Neuronal stem cell (in vitro differentiated cells): ENCODE measurements at regions not wholly inside any gene's neighbourhood (a gene's known extent, or its start where the extent isn't known, plus 50 kb on each side); places are given as distances from the start of the nearest gene placed in this dataset.

ENCODE experiments used
- DNase-seq: peaks from one replicate; pipeline ENCODE4 v3.0.0-alpha.2; 2013; ENCODE audit warnings: low spot score
- H2AFZ ChIP-seq: one replicate; pipeline ENCODE4 v1.6.1; 2013; ENCODE audit warnings: mild to moderate bottlenecking, low read length, inconsistent platforms
- H2AK5ac ChIP-seq: 2 replicates; pipeline ENCODE4 v1.6.1; 2013; ENCODE audit warnings: low read depth, mild to moderate bottlenecking, inconsistent platforms, low read length, moderate library complexity, mixed read lengths
- H2BK120ac ChIP-seq: 2 replicates; pipeline ENCODE4 v1.6.1; 2013; ENCODE audit warnings: low read depth, mild to moderate bottlenecking, inconsistent platforms, low read length, moderate library complexity, mixed read lengths
- H2BK12ac ChIP-seq: one replicate; pipeline ENCODE4 v1.6.1; 2013; ENCODE audit warnings: low read length, inconsistent platforms
- H2BK15ac ChIP-seq: 2 replicates; pipeline ENCODE4 v1.6.1; 2013; ENCODE audit warnings: mild to moderate bottlenecking, low read length, inconsistent platforms, mixed read lengths
- H2BK5ac ChIP-seq: one replicate; pipeline ENCODE4 v1.6.1; 2013; ENCODE audit warnings: inconsistent platforms, mild to moderate bottlenecking, low read length, moderate library complexity
- H3K14ac ChIP-seq: one replicate; pipeline ENCODE4 v1.6.1; 2013; ENCODE audit warnings: low read length, inconsistent platforms
- H3K18ac ChIP-seq: 2 replicates; pipeline ENCODE4 v1.6.1; 2013; ENCODE audit warnings: low read length, inconsistent platforms
- H3K23ac ChIP-seq: 2 replicates; pipeline ENCODE4 v1.6.1; 2013; ENCODE audit warnings: low read depth, mild to moderate bottlenecking, mixed read lengths, low read length, inconsistent platforms; ENCODE audit not compliant: poor library complexity
- H3K27ac ChIP-seq: replicated peaks from 3 replicates; pipeline ENCODE4 v1.5.1; 2013; ENCODE audit warnings: low read length, inconsistent platforms
- H3K27me3 ChIP-seq, 3 experiments: 2 replicates each; pipeline ENCODE4 v1.6.1; 2013; ENCODE audit warnings: low read length in 3 of 3, mild to moderate bottlenecking in 2 of 3, inconsistent platforms in 1 of 3, low read depth in 1 of 3, mixed read lengths in 1 of 3, moderate library complexity in 1 of 3; ENCODE audit not compliant: control insufficient read depth in 3 of 3, insufficient read depth in 3 of 3
- H3K36me3 ChIP-seq, 2 donors: replicated peaks in 1 of 2; 2 replicates each; pipeline ENCODE4 v1.6.1; 2013; ENCODE audit warnings: low read length in 2 of 2; ENCODE audit not compliant: control insufficient read depth in 2 of 2, insufficient read depth in 2 of 2
- H3K4ac ChIP-seq: 2 replicates; pipeline ENCODE4 v1.6.1; 2013; ENCODE audit warnings: inconsistent platforms, mild to moderate bottlenecking, low read length, moderate library complexity
- H3K4me1 ChIP-seq, 2 donors: 1 replicate in 1 of 2; 2 replicates in 1 of 2; pipeline ENCODE4 v1.6.1; 2013; ENCODE audit warnings: low read length in 2 of 2, low read depth in 1 of 2; ENCODE audit not compliant: control insufficient read depth in 2 of 2, insufficient read depth in 1 of 2
- H3K4me2 ChIP-seq: one replicate; pipeline ENCODE4 v1.6.1; 2013; ENCODE audit warnings: mild to moderate bottlenecking, low read length, inconsistent platforms; ENCODE audit not compliant: insufficient read depth, poor library complexity, severe bottlenecking
- H3K4me3 ChIP-seq, 2 donors: 2 replicates each; pipeline ENCODE4 v1.5.1; 2013; ENCODE audit warnings: low read length in 2 of 2, mild to moderate bottlenecking in 2 of 2, inconsistent platforms in 1 of 2, moderate library complexity in 1 of 2
- H3K79me1 ChIP-seq: one replicate; pipeline ENCODE4 v1.6.1; 2013; ENCODE audit warnings: low read depth, mild to moderate bottlenecking, inconsistent platforms, low read length, moderate library complexity
- H3K9ac ChIP-seq: one replicate; pipeline ENCODE4 v1.6.1; 2013; ENCODE audit warnings: mild to moderate bottlenecking, low read depth, low read length, inconsistent platforms; ENCODE audit not compliant: poor library complexity
- H3K9me3 ChIP-seq, 2 donors: replicated peaks in 1 of 2; 2 replicates each; pipeline versions ENCODE3 to v1.6.1; 2013; ENCODE audit warnings: low read length in 2 of 2, mild to moderate bottlenecking in 2 of 2, inconsistent platforms in 1 of 2, low read depth in 1 of 2, mixed read lengths in 1 of 2, moderate library complexity in 1 of 2; ENCODE audit not compliant: control insufficient read depth in 2 of 2, insufficient read depth in 1 of 2
- H4K8ac ChIP-seq: one replicate; pipeline ENCODE4 v1.6.1; 2013; ENCODE audit warnings: low read depth, mild to moderate bottlenecking, inconsistent platforms, low read length, moderate library complexity
- H4K91ac ChIP-seq: one replicate; pipeline ENCODE4 v1.6.1; 2013; ENCODE audit warnings: low read length, low read depth, mild to moderate bottlenecking, inconsistent platforms; ENCODE audit not compliant: poor library complexity
- WGBS, 2 donors: extraction: QIAGEN DNeasy Blood & Tissue Kit; methylation state at CpG; one replicate each; pipeline ENCODE4 v1.1.7; 2013; ENCODE audit warnings: missing lambda C conversion rate in 2 of 2, mixed read lengths in 1 of 2; ENCODE audit not compliant: insufficient read length in 2 of 2, insufficient replicate concordance in 1 of 2; ENCODE audit errors: extremely low coverage in 2 of 2; 5-methylcytosine and 5-hydroxymethylcytosine counted together

DNA sequence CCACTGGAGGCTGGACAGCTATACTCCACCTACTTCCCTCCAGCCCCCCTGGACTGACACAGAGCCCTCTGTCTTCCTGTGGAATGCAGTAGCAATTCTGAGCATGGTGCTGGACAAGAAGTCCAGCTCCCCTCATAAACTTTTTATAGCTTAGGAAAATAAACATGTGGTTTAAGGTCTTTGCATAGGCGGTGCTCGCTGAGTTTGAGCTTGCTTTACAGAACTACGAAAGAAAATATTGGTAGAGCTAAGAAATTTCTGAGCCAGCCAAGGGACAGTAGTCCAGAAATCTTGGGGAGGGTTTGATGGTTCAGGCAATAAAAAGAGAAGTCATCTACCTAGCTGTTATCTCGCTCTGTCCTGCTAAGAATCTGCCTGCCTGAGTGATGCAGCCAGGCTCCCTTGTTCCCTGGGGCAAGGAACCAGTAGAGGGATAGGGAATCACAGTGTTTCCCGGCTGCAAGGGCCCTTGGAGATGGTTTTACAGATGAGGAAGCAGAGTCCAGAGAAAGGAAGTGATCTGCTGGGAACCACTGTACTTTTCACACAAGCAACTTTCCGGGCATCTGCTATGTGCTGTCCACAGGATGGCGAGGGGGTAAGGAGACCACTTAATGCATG is 343.4 kb downstream of the CDC5L start:
- H3K14ac ChIP-seq: no peak overlapping the region
- H3K4me1 ChIP-seq: peaks cover 0 to 2% of the 10 kb centered on the region in 2 donors
- no peak overlapping the region for H2BK5ac ChIP-seq
- no peaks in the 10 kb centered on the region for H3K27me3 ChIP-seq
- H3K4ac ChIP-seq: no peak overlapping the region
- H2BK15ac ChIP-seq: no peak overlapping the region
- H3K23ac ChIP-seq: no peak overlapping the region
- no peak overlapping the region for H3K18ac ChIP-seq
- WGBS, 2 donors: no CpG with 5 or more reads among the region's 7 CpGs
- no peak overlapping the region for H3K4me3 ChIP-seq
- H3K36me3 ChIP-seq: no peaks in the 10 kb centered on the region
- H3K9me3 ChIP-seq: no peaks in the 10 kb centered on the region
- no peak overlapping the region for H4K91ac ChIP-seq
- no peak overlapping the region for H3K27ac ChIP-seq
- H2AK5ac ChIP-seq: no peak overlapping the region
- no peak for DNase-seq
- H3K79me1 ChIP-seq: no peaks in the 10 kb centered on the region
- peak overlapping the region; percentile 33 for H2AFZ ChIP-seq
- H2BK12ac ChIP-seq: no peak overlapping the region
- H3K9ac ChIP-seq: no peak overlapping the region
- no peak overlapping the region for H2BK120ac ChIP-seq
- no peak overlapping the region for H4K8ac ChIP-seq
- H3K4me2 ChIP-seq: no peak overlapping the region

DNA sequence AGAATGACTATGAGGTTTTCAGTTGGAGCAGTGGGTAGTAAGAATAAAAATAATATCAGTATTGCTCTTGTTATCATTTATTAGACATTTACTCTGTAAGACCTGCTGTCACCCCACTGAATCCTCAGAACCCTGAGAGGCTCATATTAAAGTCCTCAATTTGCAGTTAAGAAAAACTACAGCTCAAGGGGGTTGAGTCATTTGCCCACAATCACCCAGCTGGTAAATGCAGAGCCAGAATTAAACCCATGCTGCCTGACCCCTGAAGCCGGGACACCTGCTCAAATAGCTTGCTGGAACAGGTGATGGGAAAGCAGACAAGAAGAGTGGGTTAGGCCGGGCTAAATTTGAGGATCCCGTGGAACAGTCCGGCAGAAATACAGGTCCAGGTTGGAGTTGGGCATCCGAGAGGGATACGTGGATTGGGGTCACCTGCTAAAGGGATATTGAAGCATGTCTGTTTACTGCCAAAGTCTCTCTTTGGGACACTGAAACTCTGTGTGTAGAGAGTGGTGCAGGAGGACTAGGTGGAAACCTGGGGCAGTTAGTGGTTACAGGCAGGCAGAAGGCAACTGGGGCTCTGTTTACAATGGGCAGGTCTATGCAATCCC is 344.1 kb downstream of the CDC5L start:
- Histone ChIP-seq H3K4ac (no peak overlapping the region), H2AK5ac (no peak overlapping the region), H3K18ac (no peak overlapping the region), H3K27me3 (no peaks in the 10 kb centered on the region), H3K23ac (no peak overlapping the region), H4K91ac (no peak overlapping the region), H2BK12ac (no peak overlapping the region), H3K14ac (no peak overlapping the region), H2BK120ac (no peak overlapping the region), H2BK15ac (no peak overlapping the region), H3K27ac (no peak overlapping the region), H3K4me2 (no peak overlapping the region), H3K9me3 (no peaks in the 10 kb centered on the region), H2BK5ac (no peak overlapping the region), H3K79me1 (no peaks in the 10 kb centered on the region), H2AFZ (no peak overlapping the region), H3K9ac (no peak overlapping the region), H3K4me3 (no peak overlapping the region), H3K36me3 (no peaks in the 10 kb centered on the region), H3K4me1 (peaks cover 0 to 2% of the 10 kb centered on the region in 2 donors), H4K8ac (no peak overlapping the region)
- no CpG with 5 or more reads among the region's 6 CpGs for WGBS, 2 donors
- no peak for DNase-seq

GRCh38 chr6:44732243-44732642 is 344.7 kb downstream of the CDC5L start:
- Histone ChIP-seq H3K4me1 (peaks cover 0 to 2% of the 10 kb centered on the region in 2 donors), H3K27me3 (no peaks in the 10 kb centered on the region), H4K91ac (no peak overlapping the region), H3K23ac (no peak overlapping the region), H2AFZ (no peak overlapping the region), H3K36me3 (no peaks in the 10 kb centered on the region), H3K9me3 (no peaks in the 10 kb centered on the region), H3K18ac (no peak overlapping the region), H2BK5ac (no peak overlapping the region), H3K4me3 (no peak overlapping the region), H2BK15ac (no peak overlapping the region), H2BK120ac (no peak overlapping the region), H2AK5ac (no peak overlapping the region), H3K79me1 (no peaks in the 10 kb centered on the region), H2BK12ac (no peak overlapping the region), H3K4me2 (no peak overlapping the region), H3K9ac (no peak overlapping the region), H3K27ac (no peak overlapping the region), H4K8ac (no peak overlapping the region), H3K14ac (no peak overlapping the region), H3K4ac (no peak overlapping the region)
- WGBS, 2 donors: no CpG with 5 or more reads among the region's 5 CpGs
- no peak for DNase-seq

GRCh38 chr6:44733126-44733525 is 345.6 kb downstream of the CDC5L start:
- Histone ChIP-seq H3K27me3 (no peaks in the 10 kb centered on the region), H3K4me2 (no peak overlapping the region), H3K27ac (no peak overlapping the region), H3K18ac (no peak overlapping the region), H4K91ac (no peak overlapping the region), H4K8ac (no peak overlapping the region), H2BK12ac (no peak overlapping the region), H3K4me1 (peaks cover 1 to 3% of the 10 kb centered on the region in 2 donors), H3K36me3 (no peaks in the 10 kb centered on the region), H2AFZ (no peak overlapping the region), H3K14ac (no peak overlapping the region), H3K4me3 (no peak overlapping the region), H3K23ac (no peak overlapping the region), H2BK120ac (no peak overlapping the region), H2BK15ac (no peak overlapping the region), H3K9me3 (no peaks in the 10 kb centered on the region), H3K9ac (no peak overlapping the region), H3K79me1 (no peaks in the 10 kb centered on the region), H2AK5ac (no peak overlapping the region), H3K4ac (no peak overlapping the region), H2BK5ac (no peak overlapping the region)
- no peak for DNase-seq
- WGBS, 2 donors: 100% methylated on average over 1 of the region's 4 CpGs; no CpG with 5 or more reads in 1 of the 2 donors
